WI38 (cell line): ENCODE measurements at regions not wholly inside any gene's neighbourhood (a gene's known extent, or its start where the extent isn't known, plus 50 kb on each side); places are given as distances from the start of the nearest gene placed in this dataset.

Experiments used
- H3K4me3 ChIP-seq: 2 replicates; pipeline ENCODE4 v1.5.1; 2011; ENCODE audit warnings: low read depth, mild to moderate bottlenecking, control low read depth, low read length
- CTCF ChIP-seq: IDR thresholded peaks from 2 replicates; pipeline ENCODE4 v1.5.1; 2012; ENCODE audit warnings: low read depth, mild to moderate bottlenecking, control low read depth, low read length

GRCh38 chr16:85461022-85461813 is 151.9 kb upstream of the GSE1 start:
- H3K4me3 ChIP-seq: no peak overlapping the region
- no peak for TF ChIP-seq CTCF

GRCh38 chr16:85461814-85462713 is 151.1 kb upstream of the GSE1 start:
- TF ChIP-seq CTCF: no peak
- 0 out of 2 replicates have a peak overlapping the region, but pooled peaks have one; percentile 17 for H3K4me3 ChIP-seq

DNA sequence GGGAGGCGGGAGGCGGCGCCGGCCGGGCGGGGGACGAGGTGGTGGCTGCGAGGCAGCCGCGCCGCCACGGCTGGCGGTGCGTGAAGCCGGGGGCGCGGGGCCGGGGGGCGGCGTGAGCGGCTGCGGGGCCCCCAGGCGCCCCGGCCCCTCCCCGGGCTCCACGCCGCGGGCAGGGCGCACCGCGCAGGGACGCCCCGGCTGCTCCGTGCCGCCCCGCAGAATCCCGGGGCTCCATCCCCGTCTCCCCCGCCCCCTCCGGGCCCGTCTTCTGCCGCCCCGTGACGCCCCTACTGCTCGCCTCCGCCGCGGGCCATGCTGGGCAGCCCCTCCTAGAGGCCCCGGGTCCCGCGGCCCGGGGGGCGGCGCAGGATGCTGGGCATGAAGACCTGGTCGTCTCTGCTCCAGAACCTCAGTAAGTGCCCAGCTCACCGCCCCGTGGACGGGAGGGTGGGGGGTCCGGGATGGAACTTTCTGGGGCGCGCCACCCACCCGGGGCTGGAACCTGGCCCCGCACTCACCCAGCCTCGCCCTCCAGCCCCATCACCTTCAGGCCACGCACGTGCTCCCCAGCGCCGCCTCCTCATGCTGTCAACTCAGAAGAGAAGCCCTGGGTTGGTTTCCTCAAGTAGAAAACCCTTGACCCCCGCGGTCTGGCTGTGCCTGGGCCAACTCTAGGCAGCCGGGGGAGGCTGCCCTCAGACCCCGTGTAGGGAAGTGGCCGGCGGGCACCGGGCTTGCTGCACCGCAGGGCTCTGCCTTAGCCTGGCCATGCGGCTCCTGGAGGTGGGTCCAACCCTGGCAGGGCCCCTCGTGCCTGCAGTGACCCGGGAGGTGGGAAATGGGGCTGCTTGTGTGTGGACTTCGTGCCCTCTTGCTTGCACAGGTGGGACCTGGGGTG is 150.2 kb upstream of the GSE1 start:
- no peak overlapping the region for H3K4me3 ChIP-seq
- no peak for TF ChIP-seq CTCF

GRCh38 chr16:85463672-85464382 is 149.3 kb upstream of the GSE1 start:
- H3K4me3 ChIP-seq: no peak overlapping the region
- TF ChIP-seq CTCF: no peak

DNA sequence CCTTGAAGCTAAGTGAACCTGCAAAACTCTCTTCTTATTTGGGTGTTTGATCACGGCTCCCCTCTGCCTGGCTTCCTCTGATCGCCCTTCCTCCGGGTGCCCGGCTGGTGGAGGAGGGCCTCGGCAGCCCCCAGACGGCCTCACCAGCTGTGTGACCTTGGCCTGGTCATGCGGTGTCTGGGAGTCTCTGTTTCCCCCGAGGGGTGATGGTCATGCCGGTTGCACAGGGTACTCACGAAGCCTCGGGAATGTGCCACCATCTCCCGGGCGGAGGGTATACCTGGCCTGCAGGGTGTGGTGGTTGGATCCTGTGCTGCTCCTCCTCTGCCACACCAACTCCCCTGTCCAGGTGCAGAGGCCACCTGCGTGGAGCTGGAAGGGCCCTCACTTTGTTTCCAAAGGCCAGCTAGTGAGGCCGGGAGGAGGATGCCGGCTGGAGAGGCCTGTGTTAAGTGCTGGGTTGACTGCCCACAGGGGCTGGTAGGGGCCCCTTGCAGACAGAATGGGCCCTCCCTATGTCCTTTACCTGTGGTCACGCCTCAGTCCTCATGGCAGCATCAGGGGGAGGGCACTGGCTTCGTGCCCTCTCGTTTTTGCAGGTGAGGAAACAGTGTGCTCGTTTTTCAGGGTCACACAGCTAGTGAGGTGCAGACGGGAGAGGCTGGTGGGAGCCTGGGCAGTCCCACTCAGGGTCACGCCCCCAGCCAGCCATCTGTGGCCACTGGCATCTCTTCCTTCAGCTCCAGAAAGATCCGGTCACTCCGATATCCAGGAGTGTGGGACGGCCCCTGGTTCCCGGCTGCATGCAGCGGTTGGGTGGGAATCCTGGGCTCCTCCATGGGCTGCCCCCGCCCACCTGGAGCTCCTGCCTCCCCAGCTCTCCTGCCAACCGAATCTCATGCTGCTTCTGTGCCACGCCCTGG is 148.5 kb upstream of the GSE1 start:
- no peak overlapping the region for H3K4me3 ChIP-seq
- TF ChIP-seq CTCF: no peak
